ENCODE measurements at regions not wholly inside any gene's neighbourhood (a gene's known extent, or its start where the extent isn't known, plus 50 kb on each side); places are given as distances from the start of the nearest gene placed in this dataset.

DNA sequence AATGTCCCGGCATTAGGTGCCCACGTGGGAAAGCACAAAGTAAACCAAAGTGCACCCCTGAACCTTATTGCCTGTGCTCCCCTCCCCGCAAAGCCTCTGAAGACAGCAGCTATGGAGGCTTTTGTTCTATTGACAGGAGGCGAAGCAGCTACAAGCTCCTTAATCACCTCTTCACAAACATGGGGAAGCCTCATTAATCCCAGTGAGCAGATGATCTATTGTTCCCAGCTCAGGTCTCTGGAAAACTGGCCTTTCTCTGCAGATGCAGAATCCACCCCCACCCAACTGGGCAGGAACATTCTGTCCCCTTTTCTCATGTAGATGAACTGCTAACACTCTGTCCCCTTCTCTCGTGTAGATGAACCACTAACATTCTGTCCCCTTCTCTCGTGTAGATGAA, 190.5 kb upstream of the CSF3R start:
- no peak for DNase-seq

DNA sequence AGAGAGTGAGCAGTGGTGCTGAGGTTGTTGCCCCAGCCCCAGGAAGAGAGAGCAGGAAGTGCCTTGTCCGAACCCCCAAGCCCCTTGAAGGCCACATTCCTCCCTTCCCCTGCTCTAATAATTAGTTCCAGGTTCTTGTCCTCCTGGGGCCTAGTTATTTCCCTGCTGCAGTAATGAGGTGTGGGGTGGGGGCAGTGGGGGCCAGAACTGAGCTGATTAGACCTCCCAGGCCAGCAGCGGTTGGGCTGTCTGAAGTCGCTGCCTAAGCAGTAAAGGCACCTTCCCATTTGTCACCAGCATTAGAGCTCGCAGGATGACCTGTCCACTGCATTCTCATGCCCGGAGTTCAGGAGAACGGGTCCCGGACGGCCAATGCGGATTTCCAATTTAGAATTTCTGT, 186.5 kb upstream of the CSF3R start:
- DNase-seq: no peak

- no peak for DNase-seq
Observed at GRCh38 chr1:36667836-36668235, 185.1 kb upstream of the CSF3R start.

DNA sequence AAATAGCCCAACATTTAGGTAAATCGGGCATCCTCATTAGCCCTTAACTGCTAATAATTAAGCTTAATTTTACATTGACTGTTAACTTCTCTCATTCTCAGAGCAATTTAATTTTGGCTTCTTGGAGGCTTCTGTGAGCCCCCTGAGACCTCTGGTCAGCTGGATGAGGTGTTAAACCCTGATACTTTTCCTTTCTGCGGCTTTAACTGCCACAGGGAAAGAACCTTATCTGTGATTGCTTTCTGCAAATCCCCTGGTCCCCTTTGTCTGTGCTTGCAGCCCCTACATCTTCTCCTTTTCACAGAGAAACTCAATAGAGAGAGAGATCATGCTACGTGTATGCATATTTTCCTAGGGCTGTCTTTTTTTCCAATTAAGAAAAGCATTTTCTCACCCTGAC, 184.5 kb upstream of the CSF3R start:
- DNase-seq: no peak

DNA sequence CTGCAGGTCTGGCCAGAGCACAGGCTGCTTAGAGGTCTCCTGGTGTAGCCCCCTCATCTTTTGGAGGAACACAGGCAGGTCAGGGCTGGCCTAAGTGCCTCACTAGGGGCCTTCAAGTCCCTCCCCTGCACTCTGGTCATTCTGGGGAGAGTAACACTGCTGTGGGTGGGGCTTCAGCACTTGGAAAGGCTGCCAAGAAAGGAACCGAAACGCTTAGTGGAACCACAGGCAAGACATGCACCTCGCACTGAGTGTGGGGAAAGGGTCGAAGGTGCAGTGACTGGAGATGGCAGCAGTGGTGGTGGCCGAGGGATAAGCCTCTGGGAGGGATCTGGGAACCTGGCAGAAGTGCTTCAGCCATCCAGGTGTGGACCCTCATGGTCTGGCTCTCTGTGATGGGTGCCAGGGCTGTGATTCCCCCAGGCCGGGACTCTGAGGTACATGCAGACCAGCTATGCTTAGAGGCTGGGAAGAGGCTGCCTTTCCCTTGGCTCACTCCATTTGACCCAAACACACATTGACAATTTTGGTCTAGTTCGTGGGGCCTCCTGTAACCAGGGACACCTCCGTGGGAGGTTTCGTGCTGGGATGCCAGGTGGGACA, 182.9 kb upstream of the CSF3R start:
- no peak for DNase-seq

DNA sequence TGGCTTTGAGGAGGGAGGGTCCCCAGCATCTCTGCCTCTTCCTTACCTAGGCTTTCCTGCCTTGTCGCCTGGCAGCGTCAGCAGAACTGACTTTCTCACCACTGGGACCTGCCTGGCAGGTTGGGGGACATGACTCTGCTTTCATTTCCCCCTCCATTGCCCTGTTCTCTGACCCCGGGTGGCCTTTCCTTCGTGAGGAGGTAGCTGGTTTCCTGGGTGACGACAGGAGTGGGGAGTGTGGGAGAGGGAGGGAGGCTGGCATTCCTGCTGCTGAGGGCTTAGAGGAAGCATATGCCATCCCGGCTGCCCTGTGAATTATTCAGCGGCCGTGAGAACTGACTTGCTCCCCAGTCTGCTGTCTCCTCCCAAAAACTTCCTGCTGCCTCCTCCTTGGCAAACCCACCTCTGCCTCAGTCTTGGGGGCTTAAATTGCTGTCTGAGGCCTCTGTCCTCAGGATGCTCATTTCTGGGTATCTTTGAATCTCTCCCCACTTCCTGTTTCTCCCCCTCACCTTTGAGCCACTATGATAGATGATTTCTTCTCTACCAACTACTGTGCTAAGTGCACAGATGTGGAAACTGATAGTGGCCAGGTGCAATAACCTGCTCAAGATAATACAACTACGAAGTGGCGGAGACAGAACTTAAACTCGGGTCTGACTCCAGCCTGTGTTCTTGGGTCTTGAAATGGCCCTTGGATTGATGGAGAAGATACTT, 182.0 kb upstream of the CSF3R start:
- no peak for DNase-seq

GRCh38 chr1:36663772-36664430, 181.2 kb upstream of the CSF3R start:
- DNase-seq: no peak

DNA sequence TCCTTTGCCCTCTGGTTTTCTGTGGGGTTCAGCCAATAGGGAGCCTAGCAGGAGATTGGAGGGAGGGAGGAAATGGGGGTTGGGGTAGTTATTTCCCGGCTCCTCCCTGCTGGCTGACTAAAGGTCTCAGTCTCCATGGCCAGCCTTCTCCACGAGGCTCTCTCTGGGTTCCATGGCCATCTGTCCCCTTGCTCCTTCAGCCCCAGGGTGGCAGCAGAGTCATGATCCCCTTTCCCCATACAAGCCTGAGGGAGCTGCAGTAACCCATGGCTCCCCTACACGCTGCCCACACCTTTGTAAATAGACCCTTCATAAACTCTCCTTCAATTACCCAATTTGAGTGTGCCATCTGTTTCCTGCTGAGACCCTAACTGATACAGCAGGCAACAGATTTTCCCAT, 176.1 kb upstream of the CSF3R start:
- no peak for DNase-seq

DNA sequence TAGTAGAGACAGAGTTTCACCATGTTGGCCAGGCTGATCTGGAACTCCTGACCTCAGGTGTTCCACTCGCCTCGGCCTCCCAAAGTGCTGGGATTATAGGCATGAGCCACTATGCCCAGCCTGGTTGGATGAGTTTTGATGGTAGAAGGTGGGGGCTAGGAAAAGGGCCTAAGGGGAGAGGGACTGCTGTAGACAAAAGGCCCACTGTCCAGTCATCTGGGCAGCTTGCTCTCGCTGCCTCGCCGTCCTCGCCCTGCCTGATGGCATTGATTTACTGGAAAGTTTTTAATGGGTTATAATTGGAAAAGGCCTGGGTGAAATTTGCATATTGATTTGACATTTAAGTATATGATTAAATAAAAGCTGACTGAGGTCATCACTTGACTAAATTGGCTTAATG, 175.1 kb upstream of the CSF3R start:
- no peak for DNase-seq

DNA sequence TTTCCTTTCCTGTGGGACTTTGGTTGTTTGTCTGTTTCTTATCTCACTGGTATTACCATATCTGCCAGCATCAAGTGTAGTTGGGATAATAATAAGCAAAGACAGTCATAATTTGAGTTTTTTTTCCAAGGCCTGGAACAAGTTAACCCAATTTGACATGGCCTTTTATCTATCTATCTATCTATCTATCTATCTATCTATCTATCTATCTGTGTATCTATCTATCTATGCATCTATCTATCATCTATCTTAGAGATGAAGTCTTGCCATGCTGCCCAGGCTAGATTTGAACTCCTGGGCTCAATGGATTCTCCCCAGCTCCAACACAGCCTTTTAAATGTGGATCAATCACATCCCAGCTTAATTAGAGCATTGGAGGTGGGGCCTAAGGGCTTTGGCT, 174.1 kb upstream of the CSF3R start:
- DNase-seq: no peak

- DNase-seq: no peak
Observed at GRCh38 chr1:36656271-36656670, 173.6 kb upstream of the CSF3R start.

DNA sequence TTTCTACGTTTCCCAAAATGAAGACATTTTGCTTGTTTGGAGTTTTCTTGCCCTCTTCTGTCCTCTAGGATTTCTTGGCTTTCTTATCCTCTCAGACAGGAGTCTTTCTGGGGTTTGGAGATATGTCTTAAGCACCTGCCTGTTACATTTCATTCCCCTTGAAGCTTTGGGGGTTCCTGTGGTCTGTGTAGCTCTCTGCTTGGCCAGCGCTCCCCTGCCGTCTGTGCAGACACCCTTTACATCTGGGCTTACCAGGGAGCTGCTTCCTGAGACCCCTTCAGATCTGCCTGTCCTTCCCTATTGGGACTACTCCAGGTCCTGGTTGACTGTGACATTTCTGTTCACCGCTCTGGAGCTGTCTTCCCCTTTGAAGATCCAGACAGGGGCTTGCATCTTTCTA, 171.9 kb upstream of the CSF3R start:
- DNase-seq: no peak

- DNase-seq: peak in 1 of 2 experiments; percentile 39
Observed at GRCh38 chr1:36653850-36654249, 171.1 kb upstream of the CSF3R start.

- no peak for DNase-seq
Observed at GRCh38 chr1:36652586-36652985, 169.9 kb upstream of the CSF3R start.

DNA sequence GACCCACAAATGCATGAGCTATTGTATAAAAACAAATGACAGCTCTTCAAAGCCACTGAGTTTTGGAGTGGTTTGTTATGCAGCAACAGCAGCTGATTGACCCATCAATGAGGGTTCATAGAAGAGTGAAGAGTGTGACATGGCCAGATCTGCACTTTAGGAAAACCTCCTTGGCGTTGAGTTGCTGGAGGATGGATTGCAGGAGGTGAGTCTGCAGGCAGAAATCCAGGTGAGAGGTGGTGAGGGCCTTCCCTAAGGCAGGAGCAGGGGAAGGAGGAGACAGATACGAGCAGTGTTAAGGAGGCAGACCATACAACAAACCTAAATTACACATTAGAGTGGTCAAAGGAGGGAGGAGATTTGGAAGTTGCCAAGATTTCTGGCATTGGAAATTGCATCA, 169.3 kb upstream of the CSF3R start:
- no peak for DNase-seq

DNA sequence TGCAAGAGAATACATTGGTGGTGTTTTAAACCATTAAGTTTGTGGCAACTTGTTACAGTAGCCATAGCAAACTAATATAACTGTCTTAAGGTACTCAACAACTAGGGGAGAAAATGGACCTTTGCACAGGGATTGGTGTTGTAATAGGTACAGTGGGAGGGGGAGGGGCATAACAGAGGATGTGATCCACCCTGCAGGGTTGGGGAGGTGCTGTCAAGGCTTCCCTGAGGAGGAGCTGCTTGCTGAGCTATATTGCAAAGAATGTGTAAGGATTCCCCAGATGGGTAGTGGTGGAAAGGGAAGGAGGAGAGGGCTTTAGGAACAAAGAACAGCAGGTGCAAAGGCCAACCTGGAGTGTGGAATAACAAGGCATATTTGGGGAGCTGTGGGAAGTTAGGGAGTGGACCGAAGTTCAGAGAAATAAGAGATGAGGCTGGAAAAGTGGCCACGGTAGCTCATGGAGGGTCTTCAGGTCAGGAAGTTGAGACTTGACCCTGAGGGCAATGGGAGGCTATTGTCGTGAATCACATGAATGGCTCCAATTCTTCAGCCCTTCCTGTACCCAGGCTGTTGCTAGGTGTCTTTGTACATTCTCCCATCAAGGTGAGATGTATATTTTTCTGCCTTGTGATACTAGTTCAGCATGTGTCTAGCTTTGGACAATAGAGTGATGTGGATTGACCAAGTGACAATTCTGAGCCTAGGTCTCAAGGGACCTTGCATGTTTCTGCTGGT, 168.6 kb upstream of the CSF3R start:
- no peak for DNase-seq

GRCh38 chr1:36650200-36651065, 167.7 kb upstream of the CSF3R start:
- peak; percentile 81 to 93 for DNase-seq

DNA sequence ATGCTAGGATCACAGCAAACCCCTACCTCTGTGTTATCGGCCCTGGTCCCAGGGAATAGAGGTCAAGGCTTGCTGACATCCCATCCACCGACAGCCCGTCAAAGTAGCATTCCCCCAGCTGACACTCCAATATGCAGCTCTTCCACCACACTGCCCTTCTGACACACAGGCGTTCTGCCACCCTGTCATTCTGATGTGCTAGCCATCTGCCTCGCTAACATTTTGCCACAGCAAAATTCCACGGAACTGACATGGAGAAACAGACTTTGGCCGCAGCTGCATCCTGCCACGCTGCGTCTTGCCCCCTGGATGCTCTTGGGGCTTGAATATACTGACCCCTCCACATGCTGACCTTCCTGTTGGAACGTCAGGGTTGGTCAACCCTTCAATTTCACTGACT, 163.2 kb upstream of the CSF3R start:
- no peak for DNase-seq

DNA sequence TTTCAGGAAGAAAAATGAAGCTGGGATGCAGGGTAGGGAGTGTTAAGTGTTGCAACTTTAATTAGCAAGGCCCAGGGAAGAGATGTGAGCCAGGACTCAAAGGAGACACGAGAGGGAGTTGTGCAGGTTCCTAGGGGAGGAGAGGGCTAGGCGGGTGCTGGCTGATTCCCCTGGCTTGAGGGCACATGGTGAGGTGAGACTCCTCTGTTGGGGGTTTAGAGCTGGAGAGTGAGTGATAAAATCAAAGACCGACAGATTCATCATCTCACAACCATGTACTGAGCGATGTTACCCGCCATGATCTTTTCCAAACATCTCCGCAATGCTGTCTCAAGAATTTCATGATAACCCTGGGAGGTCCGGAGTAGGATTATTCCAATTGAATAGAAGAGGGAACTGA, 161.8 kb upstream of the CSF3R start:
- no peak for DNase-seq

DNA sequence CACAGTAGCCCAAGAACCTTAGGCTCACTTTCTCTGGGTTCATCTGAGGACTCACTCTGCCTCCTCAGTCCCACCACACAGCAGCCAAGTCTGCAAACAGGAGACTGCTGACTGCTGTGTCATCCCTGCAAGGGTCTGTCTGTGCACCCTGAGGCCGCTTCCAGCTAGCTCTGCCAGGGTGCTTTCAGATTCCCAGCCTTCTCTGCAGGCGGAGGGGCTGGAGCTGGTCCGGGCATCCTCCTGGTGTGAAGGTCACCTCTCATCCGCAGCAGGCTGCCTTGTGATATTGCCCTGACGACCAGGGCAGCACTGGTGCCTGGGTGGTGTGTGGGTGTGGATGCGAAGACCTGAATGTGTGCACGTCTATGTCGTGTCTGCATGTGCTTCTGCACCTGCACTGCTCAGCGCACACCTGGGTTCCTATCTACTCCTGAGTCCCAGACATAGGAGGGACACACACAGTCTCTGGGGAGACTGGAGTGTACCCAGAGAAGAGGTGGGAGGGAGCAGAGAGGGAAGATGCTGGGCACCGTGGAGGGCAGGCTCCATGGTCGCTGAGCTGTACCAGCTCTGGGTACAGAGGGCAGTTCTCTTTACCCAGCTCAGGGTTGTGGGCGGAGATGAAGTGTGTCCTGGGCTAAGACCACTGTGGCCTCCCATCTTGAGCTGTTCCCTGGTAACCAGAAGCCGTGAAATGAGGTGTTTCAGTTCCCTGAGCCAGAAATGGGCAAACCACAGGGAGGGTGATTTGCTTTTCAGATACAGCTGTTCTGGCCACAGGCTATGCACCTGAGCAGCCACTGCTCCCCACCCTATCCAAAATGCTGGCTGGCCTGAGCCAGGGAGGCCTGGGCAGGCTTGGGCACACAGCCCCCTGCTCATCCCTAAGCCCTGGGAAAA, 160.9 kb upstream of the CSF3R start:
- no peak for DNase-seq

GRCh38 chr1:36642802-36643201, 160.1 kb upstream of the CSF3R start:
- no peak for DNase-seq

DNA sequence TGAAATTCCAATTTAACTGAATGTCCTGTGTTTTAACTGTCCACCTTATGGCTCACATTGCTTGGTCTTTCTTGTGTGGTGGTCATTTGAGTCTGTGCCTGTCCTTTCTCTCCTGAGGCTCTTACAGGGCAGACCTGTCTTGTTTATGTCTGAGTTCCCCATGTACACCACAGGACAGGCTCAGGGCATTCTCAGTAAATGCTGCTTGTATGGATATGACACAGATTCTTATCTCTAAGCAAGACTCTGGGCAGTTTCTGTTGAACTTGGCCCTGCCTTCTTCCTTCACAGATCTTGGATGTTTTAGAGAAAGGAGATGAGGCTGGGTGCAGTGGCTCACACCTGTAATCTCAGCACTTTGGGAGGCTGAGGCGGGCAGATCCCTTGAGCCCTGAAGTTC, 159.1 kb upstream of the CSF3R start:
- no peak for DNase-seq

All from NCI-H526 (cell line).